Ovary (tissue), 7 donors: ENCODE measurements at regions not wholly inside any gene's neighbourhood (a gene's known extent, or its start where the extent isn't known, plus 50 kb on each side); places are given as distances from the start of the nearest gene placed in this dataset.

ENCODE experiments used
- DNase-seq, 5 donors: peaks; one replicate each; pipeline ENCODE4 v3.0.0-alpha.2; 2019 to 2020
- H3K27ac ChIP-seq, 2 donors: fragments of 200-600 bp; one replicate each; pipeline versions ENCODE4 v1.5.1 to v1.8.0; 2019 to 2022
- H3K27me3 ChIP-seq: fragments of 200-600 bp; one replicate; pipeline ENCODE4 v1.8.0; 2022
- H3K36me3 ChIP-seq: fragments of 200-600 bp; sonication (generic); one replicate; pipeline ENCODE4 v1.5.1; 2019
- H3K4me1 ChIP-seq: one replicate; pipeline ENCODE4 v1.8.1; 2013; ENCODE audit warnings: mild to moderate bottlenecking, moderate library complexity; ENCODE audit not compliant: insufficient read depth
- H3K4me3 ChIP-seq: fragments of 200-600 bp; sonication (generic); one replicate; pipeline ENCODE4 v1.5.1; 2017
- H3K9me3 ChIP-seq, 2 donors: fragments of 200-600 bp in 1 of 2; sonication (generic) in 1 of 2; one replicate each; pipeline versions ENCODE4 v1.5.1 to v1.8.1; 2013 to 2019; ENCODE audit warnings: mild to moderate bottlenecking in 1 of 2, moderate library complexity in 1 of 2
- EP300 ChIP-seq: sonication (generic); formaldehyde crosslinking; IDR thresholded peaks from one replicate; pipeline ENCODE4 v1.6.1; 2017; ENCODE audit warnings: antibody characterized with exemption
- POLR2A ChIP-seq: fragments of 450-650 bp; IDR thresholded peaks from one replicate; pipeline ENCODE4 v1.6.1; 2017; ENCODE audit warnings: antibody characterized with exemption, mild to moderate bottlenecking, moderate library complexity
- WGBS, 3 donors: extraction: QIAGEN DNeasy Blood & Tissue Kit in 1 of 3; methylation state at CpG; one replicate each; pipeline versions ENCODE4 v1.1.5 to v1.1.7; 2013 to 2017; 5-methylcytosine and 5-hydroxymethylcytosine counted together
- intact Hi-C, 4 donors: fragments of 100-400 bp; cut with DNase I; formaldehyde crosslinking; loops; one replicate each; pipeline versions ENCODE4 v1.11.0 to v1.15.1; 2022 to 2023
- TF ChIP-seq, protein P1 (sequence below), 3 donors: fragments of 450-650 bp in 2 of 3; fragments of 200-600 bp in 1 of 3; IDR thresholded peaks; one replicate each; pipeline versions ENCODE4 v1.5.1 to v1.8.0; 2016 to 2022; ENCODE audit warnings: antibody characterized with exemption in 3 of 3, mild to moderate bottlenecking in 1 of 3
- donor health status: DM: no; HTN: no; CAD: no; lungs with moderate emphysema.
- donor health status: DM: no; HTN: no; CAD: no.
- donor health status: Bipolar disorder and iron deficiency.
- donor health status: DM: no; HTN: no; CAD: no.
- donor health status: DM: yes; HTN: yes; CAD: no.

DNA sequence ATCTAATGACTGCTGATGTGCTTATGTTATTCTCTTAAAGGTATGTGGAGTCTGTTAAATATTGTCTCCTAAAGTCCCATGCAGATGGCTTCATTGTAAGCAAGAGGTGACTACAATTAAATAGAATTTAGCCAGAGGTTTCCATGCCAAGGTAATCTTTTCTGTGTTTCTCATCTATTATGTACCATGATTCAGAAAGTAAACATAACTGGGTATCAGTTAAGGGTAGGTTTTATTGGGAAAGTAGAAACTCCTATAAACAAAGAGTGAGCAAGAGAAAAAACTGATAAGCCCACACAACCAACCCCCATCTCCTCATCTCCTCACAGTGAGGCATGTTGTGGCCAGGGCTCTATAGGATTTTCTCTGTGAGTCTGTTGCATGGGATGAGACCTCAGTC, 611.7 kb downstream of the SNAPC1 start:
- Histone ChIP-seq H3K4me1 (no peaks in the 10 kb centered on the region), H3K27ac (no peak overlapping the region), H3K36me3 (no peaks in the 10 kb centered on the region), H3K4me3 (no peak overlapping the region), H3K9me3 (no peaks in the 10 kb centered on the region), H3K27me3 (no peaks in the 10 kb centered on the region)
- no peak for TF ChIP-seq EP300
- TF ChIP-seq, protein P1, sequence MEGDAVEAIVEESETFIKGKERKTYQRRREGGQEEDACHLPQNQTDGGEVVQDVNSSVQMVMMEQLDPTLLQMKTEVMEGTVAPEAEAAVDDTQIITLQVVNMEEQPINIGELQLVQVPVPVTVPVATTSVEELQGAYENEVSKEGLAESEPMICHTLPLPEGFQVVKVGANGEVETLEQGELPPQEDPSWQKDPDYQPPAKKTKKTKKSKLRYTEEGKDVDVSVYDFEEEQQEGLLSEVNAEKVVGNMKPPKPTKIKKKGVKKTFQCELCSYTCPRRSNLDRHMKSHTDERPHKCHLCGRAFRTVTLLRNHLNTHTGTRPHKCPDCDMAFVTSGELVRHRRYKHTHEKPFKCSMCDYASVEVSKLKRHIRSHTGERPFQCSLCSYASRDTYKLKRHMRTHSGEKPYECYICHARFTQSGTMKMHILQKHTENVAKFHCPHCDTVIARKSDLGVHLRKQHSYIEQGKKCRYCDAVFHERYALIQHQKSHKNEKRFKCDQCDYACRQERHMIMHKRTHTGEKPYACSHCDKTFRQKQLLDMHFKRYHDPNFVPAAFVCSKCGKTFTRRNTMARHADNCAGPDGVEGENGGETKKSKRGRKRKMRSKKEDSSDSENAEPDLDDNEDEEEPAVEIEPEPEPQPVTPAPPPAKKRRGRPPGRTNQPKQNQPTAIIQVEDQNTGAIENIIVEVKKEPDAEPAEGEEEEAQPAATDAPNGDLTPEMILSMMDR (IDR thresholded peaks at IDR 0.05) = no peak
- no peak for TF ChIP-seq POLR2A
- DNase-seq = no peak
- intact Hi-C loops = loop anchor here in 1 of 4 donors (2.0 kb wide), 1 partner anchor 13 kb away; no protein-coding TSS in a partner anchor

DNA sequence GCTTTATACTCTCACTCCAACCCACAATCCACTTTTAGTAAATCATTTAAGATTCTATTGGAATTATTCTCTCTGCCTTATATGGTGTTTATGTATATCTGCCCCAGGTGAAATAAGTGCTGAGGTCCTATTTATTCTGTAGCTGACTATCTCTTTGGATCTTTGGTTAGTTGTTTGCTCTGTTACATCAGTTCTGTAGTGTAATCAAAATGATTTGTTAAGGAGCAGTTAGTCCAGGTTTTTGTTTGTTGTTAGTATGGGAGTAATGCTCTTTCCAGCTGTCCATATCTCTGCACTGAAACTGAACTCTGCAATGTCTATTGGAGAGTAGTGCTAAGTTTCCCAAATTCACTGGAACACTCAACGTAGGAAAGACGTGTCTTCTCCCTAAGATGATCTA, 615.8 kb downstream of the SNAPC1 start:
- H3K27me3 ChIP-seq = no peaks in the 10 kb centered on the region
- H3K9me3 ChIP-seq = no peaks in the 10 kb centered on the region
- no peak for DNase-seq
- H3K27ac ChIP-seq = no peak overlapping the region
- no peak overlapping the region for H3K4me3 ChIP-seq
- no peaks in the 10 kb centered on the region for H3K36me3 ChIP-seq
- 46 to 61% (median 47%) methylated on average over 2 of the region's 2 CpGs for WGBS, 3 donors
- intact Hi-C loops = no loop called here
- no peaks in the 10 kb centered on the region for H3K4me1 ChIP-seq
- TF ChIP-seq EP300 (no peak), POLR2A (no peak)
- TF ChIP-seq, protein P1 (IDR thresholded peaks at IDR 0.05) = no peak

DNA sequence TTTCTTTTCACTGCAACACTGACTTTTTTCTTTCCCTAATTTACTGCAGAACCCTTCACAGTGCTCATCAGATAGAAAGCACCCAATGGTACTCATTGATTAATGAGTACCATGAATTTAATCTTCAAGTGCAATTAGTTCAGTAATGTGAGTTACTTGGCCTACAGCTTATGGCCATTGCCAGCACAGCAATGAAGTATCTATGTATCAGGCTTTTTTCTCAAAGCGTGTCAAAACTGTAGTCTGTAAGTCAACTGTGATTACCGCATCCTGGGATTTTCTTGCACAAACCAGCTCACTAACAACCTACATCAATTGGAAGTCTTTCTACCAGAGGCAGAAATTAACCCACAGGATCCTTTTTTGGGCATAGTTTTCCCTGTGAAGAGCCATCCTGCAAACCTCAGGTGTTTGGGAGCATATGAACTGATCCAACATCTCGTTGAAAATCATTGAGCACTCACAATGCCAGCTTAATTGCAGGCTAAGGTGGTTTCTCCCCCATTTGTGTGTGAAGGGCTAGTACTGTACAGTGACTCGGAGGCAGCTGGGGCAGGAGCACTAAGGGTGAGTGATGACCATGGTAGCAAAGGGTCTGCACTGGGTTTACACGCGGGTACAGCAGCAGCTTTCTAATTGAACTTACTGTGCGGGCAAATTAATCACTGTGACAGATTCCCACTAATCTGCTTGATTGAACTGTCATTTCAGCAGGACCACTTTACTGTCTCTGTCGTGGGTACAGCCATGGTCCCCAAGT, 619.3 kb downstream of the SNAPC1 start:
- Histone ChIP-seq H3K9me3 (no peaks in the 10 kb centered on the region), H3K4me1 (no peaks in the 10 kb centered on the region), H3K27ac (no peak overlapping the region), H3K27me3 (no peaks in the 10 kb centered on the region), H3K4me3 (no peak overlapping the region), H3K36me3 (no peaks in the 10 kb centered on the region)
- intact Hi-C loops = no loop called here
- TF ChIP-seq POLR2A = no peak
- WGBS, 3 donors = 74 to 83% (median 78%) methylated on average over 8 of the region's 8 CpGs
- DNase-seq = no peak

DNA sequence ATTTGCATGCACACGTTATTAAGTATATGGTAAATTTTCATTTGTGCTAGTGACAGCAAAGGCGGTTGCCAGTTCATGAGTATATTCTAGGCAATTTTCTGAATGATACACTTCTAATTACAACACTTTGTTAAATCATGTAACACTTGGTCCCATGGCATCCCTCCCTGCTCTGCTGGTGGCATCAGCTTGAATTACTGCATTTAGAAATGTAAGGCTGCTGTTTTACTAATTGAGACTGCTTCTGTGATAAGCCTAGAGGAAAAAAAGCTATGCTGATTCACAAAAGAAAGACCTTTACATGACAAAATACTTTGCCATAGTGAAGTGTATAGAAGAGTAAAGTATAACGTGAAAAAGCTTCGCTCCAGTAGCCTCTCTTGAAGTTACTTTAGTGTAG, 636.1 kb downstream of the KCNH5 start:
- Histone ChIP-seq H3K27me3 (no peaks in the 10 kb centered on the region), H3K4me1 (no peaks in the 10 kb centered on the region), H3K36me3 (no peaks in the 10 kb centered on the region), H3K27ac (no peak overlapping the region), H3K9me3 (no peaks in the 10 kb centered on the region), H3K4me3 (no peak overlapping the region)
- TF ChIP-seq, protein P1 (IDR thresholded peaks at IDR 0.05) = no peak
- TF ChIP-seq POLR2A = no peak
- no peak for TF ChIP-seq EP300
- intact Hi-C loops = no loop called here
- WGBS, 3 donors = 65 to 72% (median 66%) methylated on average over 4 of the region's 4 CpGs
- no peak for DNase-seq

DNA sequence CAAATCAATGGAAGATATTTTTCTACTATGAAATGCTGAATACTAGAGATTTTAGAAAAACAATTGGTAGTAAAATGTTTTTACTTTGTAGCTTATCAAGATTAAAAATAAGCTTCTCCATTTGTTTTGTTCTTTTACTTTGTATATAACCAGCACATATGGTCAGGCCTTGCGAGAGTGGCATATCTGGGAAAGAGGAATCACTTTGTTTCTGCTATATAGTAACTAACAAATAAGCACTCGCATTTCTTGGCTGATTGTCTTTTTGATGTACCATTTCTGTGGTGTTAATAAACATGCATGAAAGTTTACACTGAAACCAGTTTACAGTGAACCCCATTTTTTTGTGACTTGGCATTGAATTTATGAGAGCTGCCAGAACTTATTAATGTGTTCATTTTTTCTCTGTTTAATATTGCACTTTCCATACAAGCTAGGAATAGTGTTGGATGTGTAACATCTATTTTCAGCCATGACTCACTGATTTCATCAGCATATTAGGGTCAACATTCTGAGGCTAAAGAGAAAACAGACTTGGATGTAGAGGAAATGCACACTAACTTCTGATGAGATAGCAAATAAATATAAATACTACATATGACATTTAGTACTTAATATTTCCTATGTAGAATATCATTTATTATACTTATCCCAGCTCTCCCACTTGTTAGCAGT, 635.5 kb downstream of the KCNH5 start:
- H3K4me1 ChIP-seq = no peaks in the 10 kb centered on the region
- H3K27me3 ChIP-seq = no peaks in the 10 kb centered on the region
- DNase-seq = no peak
- TF ChIP-seq POLR2A = no peak
- TF ChIP-seq, protein P1 (IDR thresholded peaks at IDR 0.05) = no peak
- no peak for TF ChIP-seq EP300
- H3K36me3 ChIP-seq = no peaks in the 10 kb centered on the region
- 39 to 52% (median 41%) methylated on average over 2 of the region's 2 CpGs for WGBS, 3 donors
- intact Hi-C loops = no loop called here
- no peak overlapping the region for H3K4me3 ChIP-seq
- H3K9me3 ChIP-seq = no peaks in the 10 kb centered on the region
- no peak overlapping the region for H3K27ac ChIP-seq
